Heart left ventricle (tissue), 16 donors: ENCODE measurements at regions not wholly inside any gene's neighbourhood (a gene's known extent, or its start where the extent isn't known, plus 50 kb on each side); places are given as distances from the start of the nearest gene placed in this dataset.

Experiments used
- ATAC-seq, 4 donors: fragments of 200-7000 bp; cut with Tn5 transposase; one replicate each; pipeline ENCODE4 v1.9.1; 2020 to 2022; ENCODE audit warnings: moderate library complexity in 4 of 4, mild to moderate bottlenecking in 3 of 4, moderate number of reproducible peaks in 1 of 4
- DNase-seq, 5 donors: peaks; one replicate each; pipeline ENCODE4 v3.0.0-alpha.2; 2020
- H3K27ac ChIP-seq, 12 donors: fragments of 200-600 bp; sonication (generic) in 4 of 12; one replicate each; pipeline versions ENCODE4 v1.5.0 to v1.8.0; 2016 to 2022; ENCODE audit warnings: mild to moderate bottlenecking in 2 of 12
- H3K27me3 ChIP-seq, 9 donors: fragments of 200-600 bp; sonication (generic) in 2 of 9; one replicate each; pipeline versions ENCODE4 v1.5.1 to v1.8.0; 2016 to 2022; ENCODE audit warnings: mild to moderate bottlenecking in 3 of 9
- H3K36me3 ChIP-seq, 9 donors: fragments of 200-600 bp; sonication (generic) in 2 of 9; one replicate each; pipeline versions ENCODE4 v1.5.0 to v1.8.0; 2018 to 2022; ENCODE audit warnings: mild to moderate bottlenecking in 2 of 9
- H3K4me1 ChIP-seq, 12 donors: fragments of 200-600 bp; sonication (generic) in 4 of 12; one replicate each; pipeline versions ENCODE4 v1.5.0 to v1.8.0; 2016 to 2022; ENCODE audit warnings: mild to moderate bottlenecking in 3 of 12
- H3K4me3 ChIP-seq, 12 donors: fragments of 200-600 bp; sonication (generic) in 4 of 12; one replicate each; pipeline versions ENCODE4 v1.5.0 to v1.8.0; 2017 to 2022; ENCODE audit warnings: mild to moderate bottlenecking in 9 of 12, moderate library complexity in 4 of 12
- H3K9me3 ChIP-seq, 12 donors: fragments of 200-600 bp; sonication (generic) in 4 of 12; one replicate each; pipeline versions ENCODE4 v1.5.0 to v1.8.0; 2016 to 2022; ENCODE audit warnings: mild to moderate bottlenecking in 1 of 12
- POLR2A ChIP-seq, 2 donors: fragments of 450-650 bp; IDR thresholded peaks; one replicate each; pipeline ENCODE4 v1.6.1; 2017; ENCODE audit warnings: antibody characterized with exemption in 2 of 2, mild to moderate bottlenecking in 2 of 2, moderate library complexity in 2 of 2
- WGBS, 4 donors: extraction: QIAGEN DNeasy Blood & Tissue Kit in 2 of 4; methylation state at CpG; one replicate each; pipeline versions ENCODE4 v1.1.5 to v1.1.7; 2013 to 2018; 5-methylcytosine and 5-hydroxymethylcytosine counted together
- intact Hi-C, 10 donors: fragments of 100-400 bp; cut with DNase I; formaldehyde crosslinking; loops; one replicate each; pipeline versions ENCODE4 v1.11.1 to v1.14.2; 2022
- TF ChIP-seq, protein P1 (sequence below), 12 donors: fragments of 200-600 bp; sonication (generic) in 4 of 12; IDR thresholded peaks; one replicate each; pipeline versions ENCODE4 v1.5.0 to v1.8.0; 2018 to 2022; ENCODE audit warnings: antibody characterized with exemption in 12 of 12, mild to moderate bottlenecking in 5 of 12
- donor health status: ischemic (EF 13 %, LVEDD 7.1; RV severe dilation, severe dysfunction).
- donor health status: healthy with polysubstance abuse.
- donor health status: DM: no; HTN: yes; CAD: no.
- donor health status: DM: no; HTN: no; CAD: no.
- donor health status: ischemic (EF 25% LVEDD 6.9; RV normal size, moderate dysfunction).
- donor health status: ischemic (EF 25% LVEDD 5.7; RV mildly dilated, moderate dysfunction).
- donor health status: healthy.
- donor health status: DM: yes; HTN: yes; CAD: no.
- donor health status: ischemic (EF 35%, LVEDD 5.7; RV mildly dilated, moderate dysfunction).
- donor health status: nonischemic (EF 11% LVEDD 7.7; RV severe dilation, severe dysfunction).
- donor health status: DM: yes; HTN: yes; CAD: no.
- donor health status: PGD.
- donor health status: ischemic (EF 29% LVEDD 5.4; RV normal size, mild dysfunction).
- donor health status: nonischemic (EF 23%, LVEDD 6.1; RV moderate dilation, normal function).

DNA sequence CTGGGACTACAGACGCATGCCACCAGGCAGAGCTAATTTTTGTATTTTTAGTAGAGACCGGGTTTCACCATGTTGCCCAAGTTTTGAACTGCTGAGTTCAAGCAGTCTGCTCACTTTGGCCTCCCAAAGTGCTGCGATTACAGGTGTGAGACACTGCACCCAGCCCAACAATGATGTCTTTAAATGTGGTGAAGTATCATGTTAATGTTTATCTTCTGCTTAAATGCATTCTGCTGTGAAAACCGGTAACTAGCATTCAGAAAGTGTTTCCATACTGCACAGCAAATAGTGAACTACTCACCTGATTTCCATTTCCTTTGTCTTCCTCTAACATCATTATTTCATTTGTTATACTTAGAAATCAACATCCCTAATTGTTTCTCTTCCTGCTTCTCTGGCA is 264.0 kb upstream of the ITGA1 start:
- WGBS, 4 donors: 77 to 92% (median 80%) methylated on average over 4 of the region's 4 CpGs
- Histone ChIP-seq H3K4me1 (no peaks in the 10 kb centered on the region), H3K27ac (no peak overlapping the region), H3K36me3 (no peaks in the 10 kb centered on the region), H3K27me3 (peaks cover 0 to 6% (median 0%) of the 10 kb centered on the region in 9 donors), H3K9me3 (no peaks in the 10 kb centered on the region), H3K4me3 (no peak overlapping the region)
- ATAC-seq: no peak
- no peak for DNase-seq
- intact Hi-C loops: no loop called here
- TF ChIP-seq POLR2A (IDR thresholded peaks at IDR 0.05): no peak
- TF ChIP-seq, protein P1, sequence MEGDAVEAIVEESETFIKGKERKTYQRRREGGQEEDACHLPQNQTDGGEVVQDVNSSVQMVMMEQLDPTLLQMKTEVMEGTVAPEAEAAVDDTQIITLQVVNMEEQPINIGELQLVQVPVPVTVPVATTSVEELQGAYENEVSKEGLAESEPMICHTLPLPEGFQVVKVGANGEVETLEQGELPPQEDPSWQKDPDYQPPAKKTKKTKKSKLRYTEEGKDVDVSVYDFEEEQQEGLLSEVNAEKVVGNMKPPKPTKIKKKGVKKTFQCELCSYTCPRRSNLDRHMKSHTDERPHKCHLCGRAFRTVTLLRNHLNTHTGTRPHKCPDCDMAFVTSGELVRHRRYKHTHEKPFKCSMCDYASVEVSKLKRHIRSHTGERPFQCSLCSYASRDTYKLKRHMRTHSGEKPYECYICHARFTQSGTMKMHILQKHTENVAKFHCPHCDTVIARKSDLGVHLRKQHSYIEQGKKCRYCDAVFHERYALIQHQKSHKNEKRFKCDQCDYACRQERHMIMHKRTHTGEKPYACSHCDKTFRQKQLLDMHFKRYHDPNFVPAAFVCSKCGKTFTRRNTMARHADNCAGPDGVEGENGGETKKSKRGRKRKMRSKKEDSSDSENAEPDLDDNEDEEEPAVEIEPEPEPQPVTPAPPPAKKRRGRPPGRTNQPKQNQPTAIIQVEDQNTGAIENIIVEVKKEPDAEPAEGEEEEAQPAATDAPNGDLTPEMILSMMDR (IDR thresholded peaks at IDR 0.05): no peak

DNA sequence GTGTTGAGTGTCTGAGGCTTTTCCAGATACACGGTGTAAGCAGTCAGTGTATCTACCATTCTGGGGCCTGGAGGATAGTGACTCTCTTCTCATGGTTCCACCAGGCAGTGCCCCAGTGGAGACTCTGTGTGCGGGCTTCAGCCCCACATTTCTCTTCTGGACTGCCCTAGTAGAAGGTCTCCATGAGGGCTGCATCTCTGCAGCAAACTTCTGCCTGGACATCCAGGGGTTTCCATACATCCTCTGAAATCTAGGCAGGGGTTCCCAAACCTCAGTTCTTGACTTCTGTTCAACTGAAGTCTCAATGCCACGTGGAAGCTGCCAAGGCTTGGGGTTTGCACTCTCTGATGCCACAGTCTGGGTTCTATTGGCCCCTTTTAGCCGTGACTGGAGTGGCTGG is 256.6 kb upstream of the ITGA1 start:
- TF ChIP-seq, protein P1 (IDR thresholded peaks at IDR 0.05): no peak
- TF ChIP-seq POLR2A (IDR thresholded peaks at IDR 0.05): no peak
- H3K27me3 ChIP-seq: peaks cover 0 to 3% (median 0%) of the 10 kb centered on the region in 9 donors
- WGBS, 4 donors: 76 to 78% (median 76%) methylated on average over 3 to 4 of the region's 4 CpGs
- intact Hi-C loops: no loop called here
- no peak overlapping the region for H3K4me3 ChIP-seq
- H3K9me3 ChIP-seq: peaks cover 0 to 23% (median 0%) of the 10 kb centered on the region in 12 donors
- H3K27ac ChIP-seq: no peak overlapping the region
- no peak for DNase-seq
- ATAC-seq: no peak
- no peaks in the 10 kb centered on the region for H3K36me3 ChIP-seq
- H3K4me1 ChIP-seq: no peaks in the 10 kb centered on the region

DNA sequence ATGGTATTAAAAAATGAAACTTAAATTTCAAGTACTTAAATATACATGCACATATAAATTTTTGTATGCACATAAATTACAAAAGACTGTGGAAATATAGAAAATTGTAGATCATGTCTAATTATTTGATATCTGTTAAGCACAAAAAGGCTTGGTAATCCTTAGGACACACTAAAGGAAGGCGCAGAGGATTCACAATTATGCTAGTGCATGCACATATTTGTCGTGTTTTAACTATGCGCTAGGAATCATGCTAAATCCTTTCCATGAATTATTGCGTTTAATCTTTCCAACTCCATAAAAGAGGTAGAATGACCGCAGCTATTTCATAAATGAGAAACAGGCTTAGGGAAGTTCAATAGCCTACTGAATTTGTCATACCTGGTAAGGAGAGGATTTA is 244.1 kb upstream of the ITGA1 start:
- intact Hi-C loops: no loop called here
- no peak for ATAC-seq
- 91 to 96% (median 95%) methylated on average over 5 of the region's 5 CpGs for WGBS, 4 donors
- DNase-seq: no peak
- Histone ChIP-seq H3K4me3 (no peak overlapping the region), H3K9me3 (peaks cover 0 to 13% (median 1%) of the 10 kb centered on the region in 12 donors), H3K36me3 (no peaks in the 10 kb centered on the region), H3K27me3 (no peaks in the 10 kb centered on the region), H3K4me1 (no peaks in the 10 kb centered on the region), H3K27ac (no peak overlapping the region)
- TF ChIP-seq POLR2A (IDR thresholded peaks at IDR 0.05): no peak
- TF ChIP-seq, protein P1 (IDR thresholded peaks at IDR 0.05): no peak

DNA sequence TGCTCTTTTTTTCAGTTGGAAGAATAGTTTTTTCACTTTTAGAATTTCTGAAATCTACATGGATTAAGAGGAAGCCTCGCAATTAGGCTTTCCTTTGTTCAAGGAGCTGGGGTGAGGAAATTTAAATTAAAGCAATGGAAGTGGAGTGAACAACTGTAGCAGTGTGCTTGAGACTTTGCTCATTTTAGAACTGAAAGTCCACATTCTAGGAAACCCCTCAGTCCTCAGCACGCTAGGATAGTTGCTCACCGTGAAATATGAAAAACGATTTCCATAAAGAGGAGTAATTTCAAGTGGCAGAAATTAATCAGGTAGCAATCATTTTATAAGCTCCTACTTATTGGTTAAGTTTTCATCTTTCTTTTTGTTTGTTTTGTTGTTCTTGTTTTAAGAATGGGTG is 243.0 kb upstream of the ITGA1 start:
- no peak overlapping the region for H3K4me3 ChIP-seq
- H3K36me3 ChIP-seq: no peaks in the 10 kb centered on the region
- DNase-seq (no peak), ATAC-seq (no peak)
- no peaks in the 10 kb centered on the region for H3K27me3 ChIP-seq
- H3K9me3 ChIP-seq: peaks cover 0 to 14% (median 1%) of the 10 kb centered on the region in 12 donors
- TF ChIP-seq, protein P1 (IDR thresholded peaks at IDR 0.05): no peak
- TF ChIP-seq POLR2A (IDR thresholded peaks at IDR 0.05): no peak
- intact Hi-C loops: no loop called here
- H3K4me1 ChIP-seq: no peaks in the 10 kb centered on the region
- no peak overlapping the region for H3K27ac ChIP-seq
- WGBS, 4 donors: 82 to 87% (median 84%) methylated on average over 4 of the region's 4 CpGs
